Retinal pigment epithelial cell (primary cell): ENCODE measurements at regions not wholly inside any gene's neighbourhood (a gene's known extent, or its start where the extent isn't known, plus 50 kb on each side); places are given as distances from the start of the nearest gene placed in this dataset.

Experiments used
- DNase-seq: peaks from one replicate; pipeline ENCODE4 v3.0.0-alpha.2; 2010; ENCODE audit warnings: low read depth
- H3K4me3 ChIP-seq: 2 replicates; pipeline ENCODE4 v1.5.1; 2011; ENCODE audit warnings: mild to moderate bottlenecking, low read length, control low read depth, moderate library complexity
- TF ChIP-seq, protein P1 (sequence below): conservative IDR thresholded peaks from 2 replicates; pipeline ENCODE4 v1.5.1; 2011; ENCODE audit warnings: low read depth, low read length, control low read depth, inconsistent platforms

DNA sequence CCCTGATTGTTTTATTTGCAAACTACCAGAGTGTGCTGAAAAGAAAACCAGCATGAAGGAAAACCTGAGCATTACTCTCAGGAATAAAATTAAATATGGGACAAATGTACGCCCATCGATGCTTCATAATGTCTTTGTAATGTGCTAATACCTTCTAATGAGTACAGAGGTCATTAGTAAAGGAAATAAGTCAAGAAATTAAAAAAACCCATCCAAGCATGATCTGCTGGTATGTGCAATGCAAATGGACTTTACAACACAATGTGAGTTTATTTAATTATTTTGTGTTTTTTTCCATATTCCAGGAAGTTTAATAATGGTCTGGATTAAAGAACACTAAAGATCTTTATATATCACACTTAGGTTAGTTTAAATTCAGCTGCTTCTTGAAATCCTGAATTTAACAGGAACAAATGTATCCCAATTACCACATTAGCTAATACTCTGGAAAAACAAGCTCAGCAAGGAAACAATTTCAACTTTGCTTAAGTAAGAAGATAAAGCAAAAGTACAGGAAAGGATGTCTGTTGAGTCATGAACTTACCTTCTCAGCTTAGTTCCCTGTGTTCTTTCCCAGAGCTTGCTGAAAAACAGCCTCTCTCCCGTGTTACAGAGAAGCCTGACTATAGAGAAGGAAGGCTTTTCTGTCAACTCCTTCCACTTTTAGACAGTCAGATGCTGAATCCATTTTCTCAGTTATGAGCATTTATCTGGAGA, 179.3 kb upstream of the TMEM260 start:
- DNase-seq, result no peak
- TF ChIP-seq, protein P1, sequence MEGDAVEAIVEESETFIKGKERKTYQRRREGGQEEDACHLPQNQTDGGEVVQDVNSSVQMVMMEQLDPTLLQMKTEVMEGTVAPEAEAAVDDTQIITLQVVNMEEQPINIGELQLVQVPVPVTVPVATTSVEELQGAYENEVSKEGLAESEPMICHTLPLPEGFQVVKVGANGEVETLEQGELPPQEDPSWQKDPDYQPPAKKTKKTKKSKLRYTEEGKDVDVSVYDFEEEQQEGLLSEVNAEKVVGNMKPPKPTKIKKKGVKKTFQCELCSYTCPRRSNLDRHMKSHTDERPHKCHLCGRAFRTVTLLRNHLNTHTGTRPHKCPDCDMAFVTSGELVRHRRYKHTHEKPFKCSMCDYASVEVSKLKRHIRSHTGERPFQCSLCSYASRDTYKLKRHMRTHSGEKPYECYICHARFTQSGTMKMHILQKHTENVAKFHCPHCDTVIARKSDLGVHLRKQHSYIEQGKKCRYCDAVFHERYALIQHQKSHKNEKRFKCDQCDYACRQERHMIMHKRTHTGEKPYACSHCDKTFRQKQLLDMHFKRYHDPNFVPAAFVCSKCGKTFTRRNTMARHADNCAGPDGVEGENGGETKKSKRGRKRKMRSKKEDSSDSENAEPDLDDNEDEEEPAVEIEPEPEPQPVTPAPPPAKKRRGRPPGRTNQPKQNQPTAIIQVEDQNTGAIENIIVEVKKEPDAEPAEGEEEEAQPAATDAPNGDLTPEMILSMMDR, result no peak
- H3K4me3 ChIP-seq, result no peak overlapping the region

DNA sequence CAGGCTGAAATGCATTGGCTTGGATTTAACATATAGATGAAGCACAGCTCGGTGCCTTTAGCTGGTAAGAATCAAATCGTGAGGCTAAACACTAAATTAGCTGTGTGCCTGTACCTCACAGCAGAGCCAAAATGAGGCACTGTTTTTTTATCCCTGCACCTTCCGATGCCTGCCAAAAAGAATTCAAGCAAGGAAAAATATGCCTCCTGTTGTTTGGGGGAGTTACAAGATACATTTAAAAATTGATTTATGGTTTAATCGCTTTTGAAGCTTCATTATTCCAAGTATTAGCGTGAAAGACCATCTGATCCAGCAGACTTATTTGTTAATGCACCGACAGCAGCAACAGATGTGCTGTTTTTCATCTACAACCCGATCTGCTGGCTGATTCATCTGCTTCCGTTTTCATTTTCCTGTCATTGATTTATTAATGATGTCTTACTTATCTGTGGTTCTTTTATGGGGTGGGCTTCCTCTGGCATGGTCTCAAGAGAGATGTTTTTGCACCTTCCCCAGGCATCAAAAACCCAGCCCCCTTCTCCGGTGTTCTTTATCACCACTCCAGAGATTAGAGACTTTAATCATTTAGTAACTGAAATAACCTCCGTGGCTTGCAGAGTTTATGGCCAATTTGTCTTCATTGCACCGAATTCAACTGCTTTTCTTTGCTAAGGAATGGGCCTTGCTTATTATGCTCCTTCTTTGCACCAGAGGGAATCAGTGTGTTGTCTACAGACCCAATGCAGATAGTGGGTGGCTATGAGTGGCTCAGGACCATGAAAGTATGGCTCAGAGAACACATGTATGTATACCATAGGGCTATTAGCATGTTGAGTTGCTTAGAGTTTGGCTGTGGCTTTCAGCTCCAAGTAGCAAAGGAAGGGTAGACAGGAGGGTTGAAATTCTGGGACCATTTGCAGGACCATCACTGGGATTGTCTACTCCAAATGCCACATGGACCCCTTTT, 166.8 kb upstream of the TMEM260 start:
- TF ChIP-seq, protein P1, result no peak
- DNase-seq, result no peak

DNA sequence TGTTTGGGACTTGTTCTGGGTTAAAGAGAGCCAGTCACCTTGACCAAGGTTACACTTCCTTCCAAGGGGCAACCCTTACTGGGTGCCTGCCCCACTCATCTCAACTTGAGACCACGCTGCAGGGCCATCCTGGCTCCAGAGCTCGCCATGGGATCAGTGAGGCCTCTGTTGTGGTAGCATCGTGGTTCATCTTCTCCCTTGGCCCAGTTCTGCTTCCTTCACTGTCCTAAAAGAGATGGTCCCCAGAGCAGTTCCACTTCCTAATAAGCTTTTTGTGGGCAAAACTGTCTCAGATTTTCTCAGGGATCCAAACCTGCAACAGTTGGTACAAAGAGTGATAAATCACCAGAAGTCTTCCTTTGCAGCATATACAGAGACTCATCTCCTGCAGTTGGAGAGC, 165.9 kb upstream of the TMEM260 start:
- TF ChIP-seq, protein P1, result no peak
- H3K4me3 ChIP-seq, result no peak overlapping the region

More for the DNA sequence above, 166.8 kb upstream of the TMEM260 start:
- H3K4me3 ChIP-seq, result no peak overlapping the region

DNA sequence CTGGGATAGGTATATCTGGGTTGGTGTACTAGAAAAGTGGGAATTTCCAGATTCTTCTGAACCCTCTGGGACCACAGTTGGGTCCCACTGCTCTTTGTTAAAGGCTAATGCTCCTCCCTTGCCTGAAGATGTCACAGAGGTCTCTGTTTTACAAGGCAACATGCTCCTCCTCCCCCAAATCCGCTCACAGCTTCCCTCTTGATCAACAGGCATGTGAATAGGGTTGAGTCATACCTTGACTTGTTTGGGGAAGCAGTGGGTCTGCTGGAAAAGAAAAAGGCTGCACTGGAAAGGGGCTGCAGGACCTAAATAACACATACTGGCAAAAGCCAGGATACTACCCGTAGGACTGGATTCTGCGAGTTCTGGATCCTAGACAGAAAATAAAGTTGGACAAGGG, 165.4 kb upstream of the TMEM260 start:
- TF ChIP-seq, protein P1, result no peak
- H3K4me3 ChIP-seq, result no peak overlapping the region
- DNase-seq, result no peak

More for the DNA sequence above, 165.9 kb upstream of the TMEM260 start:
- no peak for DNase-seq

DNA sequence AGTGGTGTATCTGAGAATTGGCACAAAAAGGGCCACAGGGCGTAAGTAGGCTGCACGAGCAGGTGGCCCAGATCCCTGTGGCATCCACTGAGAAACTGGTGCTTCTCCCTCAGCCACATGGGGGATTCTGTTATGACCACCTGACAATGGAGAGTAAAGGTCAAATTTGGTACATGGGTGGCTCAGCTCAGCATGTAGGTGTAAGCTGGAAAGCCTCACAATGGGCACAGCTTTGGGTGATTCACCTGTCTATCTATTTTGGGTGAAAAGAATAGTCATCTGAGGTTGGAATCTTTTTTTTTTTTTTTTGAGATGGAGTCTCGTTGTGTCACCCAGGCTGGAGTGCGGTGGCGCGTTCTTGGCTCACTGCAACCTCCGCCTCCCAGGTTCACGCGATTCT, 163.4 kb upstream of the TMEM260 start:
- no peak for DNase-seq
- TF ChIP-seq, protein P1, result no peak
- no peak overlapping the region for H3K4me3 ChIP-seq

DNA sequence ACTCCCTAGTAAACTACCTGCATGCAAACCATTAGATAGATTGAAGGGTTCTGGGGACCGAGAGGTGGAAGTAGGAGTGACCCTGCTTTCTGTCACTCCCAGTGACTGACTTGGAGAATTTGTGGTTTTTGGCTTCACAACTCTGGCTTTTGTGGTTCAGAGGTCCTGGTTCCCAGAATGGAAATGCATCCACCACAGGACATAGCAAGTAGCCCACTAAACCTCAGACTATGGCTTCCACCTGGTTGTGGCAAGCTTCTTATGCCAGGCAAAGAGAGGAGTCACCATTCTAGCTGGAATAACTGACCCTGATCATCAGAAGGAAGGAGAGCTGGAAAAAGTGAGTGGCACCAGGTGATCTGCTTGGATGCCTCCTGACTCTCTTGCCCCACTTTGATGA, 162.4 kb upstream of the TMEM260 start:
- DNase-seq, result no peak
- TF ChIP-seq, protein P1, result no peak
- no peak overlapping the region for H3K4me3 ChIP-seq

DNA sequence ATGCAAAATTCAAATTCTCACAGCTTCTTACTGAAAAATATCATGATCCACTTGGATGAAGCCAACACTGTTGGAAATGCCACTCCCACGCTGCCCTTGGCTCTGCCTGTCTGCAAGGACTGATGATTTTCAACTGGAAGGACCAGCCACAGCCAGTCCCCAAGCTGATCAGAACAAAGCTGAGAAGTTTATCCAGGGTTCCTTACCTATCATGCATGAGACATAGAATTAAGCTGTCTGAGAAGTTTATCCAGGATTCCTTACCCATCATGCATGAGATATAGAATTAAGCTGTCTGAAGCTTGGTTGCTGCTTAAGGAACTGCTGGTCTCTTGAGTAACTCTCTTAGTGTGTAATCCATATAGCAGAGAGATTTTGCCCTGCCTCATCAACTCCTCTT, 159.8 kb upstream of the TMEM260 start:
- TF ChIP-seq, protein P1, result no peak
- DNase-seq, result no peak
- no peak overlapping the region for H3K4me3 ChIP-seq
